ENCODE measurements at regions not wholly inside any gene's neighbourhood (a gene's known extent, or its start where the extent isn't known, plus 50 kb on each side); places are given as distances from the start of the nearest gene placed in this dataset.

DNA sequence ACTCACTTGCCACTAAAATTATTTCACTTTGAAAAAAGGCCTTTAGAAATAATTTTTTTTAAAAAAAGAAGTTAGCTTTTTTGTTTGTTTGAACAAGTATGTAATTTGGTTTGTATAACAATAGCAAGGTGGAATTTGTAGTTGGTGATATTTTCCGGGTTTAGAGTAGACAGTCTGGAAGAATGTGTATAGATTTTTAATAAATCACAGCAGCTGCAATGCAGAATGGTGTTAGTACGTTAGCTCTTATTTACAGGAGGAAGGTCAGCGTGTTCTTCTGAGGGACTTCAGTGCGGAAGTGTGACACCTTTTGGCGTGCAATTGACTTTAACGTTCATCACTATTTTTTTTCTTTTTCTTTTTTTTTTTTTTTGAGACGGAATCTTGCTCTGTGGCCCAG lies 115.4 kb downstream of the PLEKHG1 start:
- H3K4me3 ChIP-seq (ENCODE audit: control insufficient read depth, low read depth, low read length): no peak overlapping the region
- no peak for DNase-seq (ENCODE audit: low read depth)
- TF ChIP-seq, protein P1, sequence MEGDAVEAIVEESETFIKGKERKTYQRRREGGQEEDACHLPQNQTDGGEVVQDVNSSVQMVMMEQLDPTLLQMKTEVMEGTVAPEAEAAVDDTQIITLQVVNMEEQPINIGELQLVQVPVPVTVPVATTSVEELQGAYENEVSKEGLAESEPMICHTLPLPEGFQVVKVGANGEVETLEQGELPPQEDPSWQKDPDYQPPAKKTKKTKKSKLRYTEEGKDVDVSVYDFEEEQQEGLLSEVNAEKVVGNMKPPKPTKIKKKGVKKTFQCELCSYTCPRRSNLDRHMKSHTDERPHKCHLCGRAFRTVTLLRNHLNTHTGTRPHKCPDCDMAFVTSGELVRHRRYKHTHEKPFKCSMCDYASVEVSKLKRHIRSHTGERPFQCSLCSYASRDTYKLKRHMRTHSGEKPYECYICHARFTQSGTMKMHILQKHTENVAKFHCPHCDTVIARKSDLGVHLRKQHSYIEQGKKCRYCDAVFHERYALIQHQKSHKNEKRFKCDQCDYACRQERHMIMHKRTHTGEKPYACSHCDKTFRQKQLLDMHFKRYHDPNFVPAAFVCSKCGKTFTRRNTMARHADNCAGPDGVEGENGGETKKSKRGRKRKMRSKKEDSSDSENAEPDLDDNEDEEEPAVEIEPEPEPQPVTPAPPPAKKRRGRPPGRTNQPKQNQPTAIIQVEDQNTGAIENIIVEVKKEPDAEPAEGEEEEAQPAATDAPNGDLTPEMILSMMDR (conservative IDR thresholded peaks at IDR 0.05; ENCODE audit: control insufficient read depth, insufficient read depth, low read depth, low read length): no peak

- H3K4me3 ChIP-seq (ENCODE audit: control insufficient read depth, low read depth, low read length): no peak overlapping the region
- DNase-seq (ENCODE audit: low read depth): no peak
- TF ChIP-seq, protein P1 (conservative IDR thresholded peaks at IDR 0.05; ENCODE audit: control insufficient read depth, insufficient read depth, low read depth, low read length): no peak
Measured at GRCh38 chr6:150717419-150717818, 117.7 kb downstream of the PLEKHG1 start.

DNA sequence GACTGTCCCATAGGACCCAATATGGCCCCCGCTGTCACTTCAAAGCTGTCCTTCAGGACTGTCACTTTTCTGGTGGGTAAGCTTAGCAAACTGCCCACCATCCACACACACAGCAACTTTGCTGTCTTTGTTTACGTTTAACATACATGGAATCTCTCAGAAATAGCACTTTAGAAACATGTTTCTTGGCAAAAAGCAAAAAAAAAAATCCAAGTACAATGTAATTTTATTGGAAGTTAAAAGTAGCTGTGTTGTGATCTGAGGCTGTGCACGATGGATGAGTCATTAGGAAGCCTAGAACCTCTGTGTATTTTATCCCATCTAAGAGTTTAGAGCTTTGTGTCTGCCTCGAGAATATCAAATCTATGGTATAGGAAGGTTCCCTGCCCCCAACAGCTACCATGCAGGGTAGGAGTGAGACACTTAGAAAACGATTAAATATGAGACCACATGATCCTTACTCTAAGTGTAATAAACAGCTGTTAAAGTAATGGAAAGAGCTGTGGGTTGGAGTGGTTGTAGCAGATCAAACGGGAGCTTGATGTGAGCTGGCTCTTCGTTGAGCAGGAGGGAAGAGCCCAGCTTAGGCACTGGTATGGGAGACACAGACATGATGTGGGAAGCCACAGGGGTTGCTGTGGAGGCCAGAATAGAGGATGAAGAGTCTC lies 119.5 kb downstream of the PLEKHG1 start:
- TF ChIP-seq, protein P1 (conservative IDR thresholded peaks at IDR 0.05; ENCODE audit: control insufficient read depth, insufficient read depth, low read depth, low read length): no peak
- no peak for DNase-seq (ENCODE audit: low read depth)
- no peak overlapping the region for H3K4me3 ChIP-seq (ENCODE audit: control insufficient read depth, low read depth, low read length)

DNA sequence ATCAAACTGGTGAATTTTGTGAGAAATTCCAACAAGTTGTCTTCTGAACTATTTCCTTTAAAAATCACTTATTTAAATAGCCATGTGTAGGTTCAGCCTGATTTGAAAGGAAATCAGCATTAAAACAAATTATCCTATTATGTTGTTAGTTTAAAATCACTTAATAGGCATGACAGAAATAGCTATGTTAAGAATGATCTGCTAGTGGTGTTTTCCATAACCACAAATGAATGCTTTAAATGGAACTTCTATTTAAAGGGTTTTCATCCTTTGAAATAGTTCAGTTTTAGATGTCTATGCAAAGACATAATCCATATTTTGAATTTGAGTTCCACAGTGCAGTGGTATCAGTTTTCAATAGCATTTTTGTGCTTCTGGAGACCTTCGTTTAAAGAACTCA lies 120.1 kb downstream of the PLEKHG1 start:
- no peak for DNase-seq (ENCODE audit: low read depth)
- no peak overlapping the region for H3K4me3 ChIP-seq (ENCODE audit: control insufficient read depth, low read depth, low read length)
- TF ChIP-seq, protein P1 (conservative IDR thresholded peaks at IDR 0.05; ENCODE audit: control insufficient read depth, insufficient read depth, low read depth, low read length): no peak

- H3K4me3 ChIP-seq (ENCODE audit: control insufficient read depth, low read depth, low read length): no peak overlapping the region
- no peak for DNase-seq (ENCODE audit: low read depth)
- TF ChIP-seq, protein P1 (conservative IDR thresholded peaks at IDR 0.05; ENCODE audit: control insufficient read depth, insufficient read depth, low read depth, low read length): no peak
Measured at GRCh38 chr6:150720774-150721233, 121.1 kb downstream of the PLEKHG1 start.

- H3K4me3 ChIP-seq (ENCODE audit: control insufficient read depth, low read depth, low read length): no peak overlapping the region
- DNase-seq (ENCODE audit: low read depth): no peak
- TF ChIP-seq, protein P1 (conservative IDR thresholded peaks at IDR 0.05; ENCODE audit: control insufficient read depth, insufficient read depth, low read depth, low read length): no peak
Measured at GRCh38 chr6:150721418-150722266, 122.0 kb downstream of the PLEKHG1 start.

Data from fibroblast of mammary gland (primary cell).